ENCODE measurements at regions not wholly inside any gene's neighbourhood (a gene's known extent, or its start where the extent isn't known, plus 50 kb on each side); places are given as distances from the start of the nearest gene placed in this dataset.

- TF ChIP-seq CTCF (conservative IDR thresholded peaks at IDR 0.05; ENCODE audit: low read depth, low read length) = peak; percentile 38
- DNase-seq (ENCODE audit: low read depth) = no peak
Measured at GRCh38 chr20:50380697-50381040, 129.5 kb upstream of the PTPN1 start.

GRCh38 chr20:50381075-50381732, 129.0 kb upstream of the PTPN1 start:
- no peak for DNase-seq (ENCODE audit: low read depth)
- no peak overlapping the region for H3K4me3 ChIP-seq (ENCODE audit: low read length)
- no peak for TF ChIP-seq CTCF (conservative IDR thresholded peaks at IDR 0.05; ENCODE audit: low read depth, low read length)

More at GRCh38 chr20:50380697-50381040, 129.5 kb upstream of the PTPN1 start:
- H3K4me3 ChIP-seq (ENCODE audit: low read length) = no peak overlapping the region

GRCh38 chr20:50381771-50382593, 128.2 kb upstream of the PTPN1 start:
- TF ChIP-seq CTCF (conservative IDR thresholded peaks at IDR 0.05; ENCODE audit: low read depth, low read length) = no peak
- no peak for DNase-seq (ENCODE audit: low read depth)
- H3K4me3 ChIP-seq (ENCODE audit: low read length) = no peak overlapping the region

- TF ChIP-seq CTCF (conservative IDR thresholded peaks at IDR 0.05; ENCODE audit: low read depth, low read length) = no peak
- no peak overlapping the region for H3K4me3 ChIP-seq (ENCODE audit: low read length)
- no peak for DNase-seq (ENCODE audit: low read depth)
Measured at GRCh38 chr20:50385733-50386640, 124.2 kb upstream of the PTPN1 start.

- no peak for DNase-seq (ENCODE audit: low read depth)
- TF ChIP-seq CTCF (conservative IDR thresholded peaks at IDR 0.05; ENCODE audit: low read depth, low read length) = no peak
- no peak overlapping the region for H3K4me3 ChIP-seq (ENCODE audit: low read length)
Measured at GRCh38 chr20:50386641-50386960, 123.6 kb upstream of the PTPN1 start.

GRCh38 chr20:50387218-50387995, 122.8 kb upstream of the PTPN1 start:
- no peak overlapping the region for H3K4me3 ChIP-seq (ENCODE audit: low read length)
- no peak for TF ChIP-seq CTCF (conservative IDR thresholded peaks at IDR 0.05; ENCODE audit: low read depth, low read length)
- no peak for DNase-seq (ENCODE audit: low read depth)
